NCI-H1436 treated with DMSO at 0.1 percent for 48 hours (cell line): ENCODE measurements at regions not wholly inside any gene's neighbourhood (a gene's known extent, or its start where the extent isn't known, plus 50 kb on each side); places are given as distances from the start of the nearest gene placed in this dataset.

ENCODE experiments used
- DNase-seq: peaks from one replicate; lab custom pipeline; 2025; lab: John Stamatoyannopoulos, UW

DNA sequence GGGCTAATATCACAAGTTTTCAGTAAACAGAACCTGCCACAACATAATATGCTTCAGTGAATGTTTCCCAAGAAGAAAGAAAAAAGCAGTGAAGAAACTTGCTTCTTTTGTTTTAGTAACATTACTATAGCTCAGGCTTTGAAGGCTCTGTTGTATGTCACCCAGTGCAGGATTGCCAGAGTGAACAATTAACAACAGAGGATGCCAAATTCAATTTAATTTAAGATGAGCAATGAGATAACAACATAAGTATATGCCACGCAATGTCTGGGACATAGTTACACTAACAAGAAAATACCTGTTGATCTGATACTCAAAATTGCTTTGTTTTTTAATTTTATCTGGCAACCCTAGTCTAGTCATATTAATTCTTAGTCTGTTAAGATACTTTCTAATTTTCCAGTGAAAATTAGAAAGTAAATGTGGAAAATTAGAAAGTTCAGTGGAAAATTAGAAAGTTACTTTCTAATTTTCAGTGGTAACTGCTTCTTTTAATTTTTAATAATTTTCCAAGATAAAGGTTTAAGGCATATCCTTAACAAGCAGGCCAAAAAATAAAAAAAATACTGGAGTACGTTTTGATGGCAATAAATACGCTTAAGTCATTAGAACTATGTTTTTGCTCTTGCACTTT, 336.3 kb downstream of the SLITRK6 start:
- DNase-seq = no peak

DNA sequence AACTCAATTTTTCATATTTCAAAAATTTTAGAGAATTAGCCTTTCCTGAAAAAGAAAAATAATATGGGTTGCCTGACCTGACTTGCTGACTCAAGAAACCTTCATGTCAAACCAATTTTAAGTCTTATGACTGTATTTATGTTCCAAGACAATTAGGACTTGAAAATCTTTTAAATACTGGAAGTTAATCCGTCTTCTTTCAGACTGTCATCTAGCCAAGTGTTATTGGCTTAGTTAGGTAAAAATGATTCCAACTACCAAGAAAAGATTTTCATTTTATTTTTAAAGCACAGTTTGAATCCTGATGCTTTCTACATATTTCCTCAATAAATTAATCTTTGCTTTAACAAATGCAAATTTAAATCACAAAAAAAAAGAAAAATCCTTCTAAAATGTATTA, 337.6 kb downstream of the SLITRK6 start:
- no peak for DNase-seq

DNA sequence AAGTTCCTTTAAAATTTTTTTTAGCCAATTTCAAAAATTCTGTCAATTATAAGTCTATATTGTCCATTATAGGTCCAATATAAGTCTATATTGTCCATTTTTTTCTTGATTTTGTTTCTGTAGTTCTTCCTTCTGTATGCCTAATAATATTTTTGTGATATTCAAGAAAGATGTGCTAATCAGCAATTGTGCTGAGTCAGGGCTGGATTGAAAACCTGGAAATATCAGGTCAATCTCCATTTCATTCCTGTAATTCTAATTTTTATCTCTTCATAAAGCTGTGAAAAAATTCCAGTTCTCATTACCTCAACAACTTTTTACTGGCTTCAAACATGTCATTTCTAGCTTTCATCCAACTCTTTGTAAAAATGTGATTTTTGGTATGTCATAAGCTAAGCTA, 353.7 kb downstream of the SLITRK6 start:
- no peak for DNase-seq

DNA sequence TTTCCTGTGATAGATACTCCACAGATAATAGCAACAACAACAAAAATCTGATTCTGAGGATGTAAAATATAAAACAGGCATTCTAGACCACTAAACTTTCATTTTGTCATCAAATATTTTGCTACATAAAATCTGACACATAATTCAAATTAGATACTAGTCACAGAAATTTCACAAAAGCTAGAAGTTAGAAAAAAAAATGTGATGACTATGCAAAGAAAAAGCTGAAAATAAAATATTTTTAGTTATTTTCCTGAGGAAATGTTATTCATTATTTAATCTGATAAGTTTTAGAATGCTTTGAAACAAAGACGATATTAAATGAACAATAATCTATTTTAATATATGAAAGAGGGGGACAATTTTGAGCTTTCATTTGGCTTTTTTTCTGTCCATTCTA, 357.2 kb downstream of the SLITRK6 start:
- no peak for DNase-seq

DNA sequence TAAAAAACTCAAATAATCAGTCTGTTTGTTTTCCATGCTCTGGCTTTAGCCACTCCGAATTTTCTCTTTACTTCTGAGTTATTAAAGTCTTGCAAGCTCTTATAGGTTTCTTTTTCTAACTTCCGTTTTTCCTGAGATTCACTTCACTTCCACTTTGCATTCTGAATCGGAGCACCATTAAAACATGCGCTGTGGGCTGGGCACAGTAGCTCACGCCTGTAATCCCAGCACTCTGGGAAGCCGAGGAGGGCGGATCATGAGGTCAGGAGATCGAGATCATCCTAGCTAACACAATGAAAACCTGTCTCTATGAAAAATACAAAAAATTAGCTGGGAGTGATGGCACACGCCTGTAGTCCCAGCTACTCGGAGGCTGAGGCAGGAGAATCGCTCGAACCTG, 357.9 kb downstream of the SLITRK6 start:
- no peak for DNase-seq

DNA sequence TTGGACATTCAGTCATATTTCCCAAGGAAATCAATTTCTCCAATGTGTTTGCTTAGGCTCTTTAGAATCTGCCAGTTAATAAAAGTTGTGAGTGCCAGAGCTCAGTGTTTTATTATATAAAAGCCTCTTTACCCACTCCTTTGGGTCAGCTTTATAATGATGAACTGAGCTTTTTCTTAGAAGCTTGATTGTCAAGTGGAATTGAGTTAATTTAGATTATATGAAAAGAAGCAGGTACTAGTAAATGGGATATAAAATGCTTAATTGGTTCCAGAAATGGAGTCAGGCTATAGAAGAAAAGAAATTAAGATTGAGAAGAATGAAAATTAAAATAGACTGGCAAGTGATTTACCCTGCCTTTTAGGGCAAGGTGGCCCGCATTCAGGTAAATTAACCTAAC, 363.2 kb downstream of the SLITRK6 start:
- no peak for DNase-seq

DNA sequence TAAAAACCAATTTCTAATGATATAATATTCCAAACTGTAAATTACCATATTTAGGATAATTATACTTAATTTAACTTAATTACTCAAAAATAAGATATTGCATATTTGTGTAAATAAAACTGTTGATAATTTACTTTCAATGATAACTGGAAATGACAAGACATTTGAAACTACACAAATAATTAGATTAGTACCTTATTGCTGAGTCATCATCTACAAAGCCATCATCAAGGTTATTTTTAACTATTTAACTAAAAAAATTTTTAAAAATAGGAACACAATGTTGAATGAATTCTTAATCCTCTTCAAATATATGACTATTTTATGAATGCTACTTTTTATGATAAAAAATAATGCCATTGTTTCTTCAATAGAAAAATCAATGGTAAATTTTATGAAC, 364.3 kb downstream of the SLITRK6 start:
- DNase-seq = no peak

DNA sequence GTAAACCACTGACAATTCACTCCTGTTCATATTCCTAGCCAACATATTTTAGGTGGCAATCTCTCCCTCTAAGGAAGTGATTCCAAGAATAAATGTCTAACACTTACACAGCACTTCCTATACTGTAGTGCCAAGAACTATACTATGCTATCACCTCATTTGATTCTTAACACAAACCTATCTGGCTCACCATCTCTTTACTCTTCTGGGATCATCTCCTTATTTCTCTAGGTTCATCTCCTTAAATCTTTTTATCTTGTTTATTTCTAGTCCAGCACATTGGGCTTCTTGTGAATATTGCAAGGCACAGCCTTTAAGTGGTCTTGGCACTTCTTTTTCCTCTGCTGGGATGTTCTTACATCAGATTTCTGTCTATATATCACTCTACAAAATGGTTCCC, 366.3 kb downstream of the SLITRK6 start:
- no peak for DNase-seq

DNA sequence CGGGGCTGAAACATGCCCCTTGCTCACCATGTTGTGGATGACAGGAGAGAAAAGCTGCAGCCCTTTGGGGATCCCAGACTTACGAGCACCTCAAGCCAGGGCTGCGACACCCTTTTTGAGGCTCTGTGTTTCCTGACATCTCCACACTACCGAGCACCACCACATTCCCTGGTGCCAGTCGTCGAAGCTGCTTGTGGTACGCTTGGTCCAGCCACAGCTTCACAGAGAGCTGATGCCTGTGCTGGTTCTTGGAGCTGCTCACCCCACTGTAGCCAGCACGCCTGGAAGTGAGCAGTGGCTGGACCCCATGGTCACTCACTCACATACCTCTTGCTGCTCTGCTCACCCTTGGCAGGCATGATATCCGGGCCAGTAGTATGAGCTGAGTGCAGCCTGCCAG, 367.5 kb downstream of the SLITRK6 start:
- no peak for DNase-seq

DNA sequence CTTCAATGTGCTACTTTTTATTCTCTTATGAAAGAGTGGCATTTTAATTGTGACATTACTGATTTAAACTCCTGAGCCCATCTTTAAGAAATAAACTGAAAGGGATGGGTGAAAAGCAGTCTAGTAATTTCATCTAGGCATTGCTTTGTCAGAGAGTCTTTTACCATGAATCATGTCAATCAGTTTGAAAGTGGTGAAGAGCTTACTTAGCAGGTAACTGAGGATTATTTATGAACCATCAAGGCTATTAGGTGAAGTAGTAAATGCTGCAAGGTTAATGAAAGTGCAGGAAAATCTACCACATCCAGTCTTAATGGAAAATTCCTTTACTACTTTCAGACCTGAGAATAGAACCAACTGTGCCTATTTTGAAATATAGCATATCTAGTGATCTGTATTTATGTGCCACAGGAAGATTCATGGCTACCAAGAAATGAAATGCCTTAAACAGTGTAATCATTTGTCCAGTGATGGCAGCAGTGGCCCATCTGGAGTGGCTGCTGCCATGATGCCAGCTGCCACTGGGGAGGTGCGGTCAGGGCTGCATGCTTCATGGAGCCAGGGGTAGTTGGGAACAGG, 368.9 kb downstream of the SLITRK6 start:
- no peak for DNase-seq

DNA sequence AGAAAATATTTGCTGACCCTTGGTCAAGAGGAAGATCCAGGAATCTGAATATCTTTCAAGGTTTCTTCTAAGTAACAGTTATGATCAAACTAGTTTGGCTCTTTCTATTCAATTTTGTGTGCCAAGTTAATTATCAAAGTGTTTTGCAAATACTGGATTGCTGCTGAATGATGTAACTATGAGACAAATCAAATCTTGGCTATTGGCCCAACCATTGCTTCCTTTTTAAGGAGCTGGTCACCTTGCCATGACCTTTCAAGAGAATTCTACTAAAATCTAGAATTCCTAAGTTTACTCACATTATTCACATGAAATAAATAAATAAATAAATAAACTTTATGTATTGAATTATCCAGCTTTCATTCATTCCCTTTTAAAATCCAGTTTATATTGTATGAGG, 371.8 kb downstream of the SLITRK6 start:
- no peak for DNase-seq

DNA sequence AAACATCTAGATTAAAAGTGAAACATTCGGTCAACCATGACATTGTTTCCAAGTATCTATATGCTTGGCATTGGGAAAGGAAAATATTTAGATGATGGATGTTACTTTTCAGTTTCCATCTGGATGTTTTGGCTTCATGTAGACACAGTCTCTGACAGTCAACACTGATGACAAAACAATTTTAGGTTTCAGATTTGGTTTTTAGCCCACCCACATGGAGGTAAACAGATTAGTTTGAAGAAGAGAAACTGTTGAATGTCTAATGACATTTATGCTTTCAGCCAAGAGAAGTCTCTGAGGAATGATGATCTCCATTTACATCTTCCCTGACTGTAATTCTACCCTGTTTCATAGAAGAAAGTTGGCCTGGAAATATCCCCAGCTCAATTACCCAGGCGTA, 379.1 kb downstream of the SLITRK6 start:
- DNase-seq = no peak

DNA sequence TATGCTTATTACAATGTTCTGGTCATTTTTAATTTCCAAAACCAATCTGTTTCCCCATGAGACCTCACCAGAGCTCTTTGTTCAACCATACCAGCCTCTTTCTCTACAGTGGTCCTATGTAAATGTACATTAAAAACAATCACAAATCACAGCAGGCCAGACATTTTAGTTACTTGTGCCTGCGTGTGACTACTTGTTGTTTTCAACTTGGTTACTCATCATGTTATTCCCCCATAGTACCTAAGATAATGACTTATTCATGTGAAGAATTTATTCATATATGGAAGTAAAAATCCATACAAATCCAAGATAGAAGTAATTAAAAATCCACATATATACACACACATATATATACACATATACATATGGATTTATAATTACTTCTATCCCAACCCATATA, 379.6 kb downstream of the SLITRK6 start:
- DNase-seq = no peak

DNA sequence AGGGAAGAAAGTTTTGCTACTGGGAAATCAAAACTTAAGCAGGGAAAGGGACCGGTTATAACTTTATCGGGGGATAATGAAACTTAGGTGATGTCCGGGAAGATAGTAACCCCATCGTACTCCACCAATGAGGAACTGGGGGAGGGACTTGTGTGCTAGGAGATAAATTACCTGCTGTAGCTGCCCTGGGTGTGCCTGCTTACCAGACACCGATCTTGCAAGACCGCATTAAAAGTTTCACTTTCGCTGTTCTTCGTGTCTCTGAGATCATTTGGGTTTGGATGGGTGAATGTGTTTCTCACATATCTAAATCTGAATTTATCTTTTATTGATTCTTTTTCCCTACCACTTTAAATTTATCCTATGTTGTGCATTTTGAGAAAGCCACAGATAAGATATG, 381.4 kb downstream of the SLITRK6 start:
- DNase-seq = no peak

DNA sequence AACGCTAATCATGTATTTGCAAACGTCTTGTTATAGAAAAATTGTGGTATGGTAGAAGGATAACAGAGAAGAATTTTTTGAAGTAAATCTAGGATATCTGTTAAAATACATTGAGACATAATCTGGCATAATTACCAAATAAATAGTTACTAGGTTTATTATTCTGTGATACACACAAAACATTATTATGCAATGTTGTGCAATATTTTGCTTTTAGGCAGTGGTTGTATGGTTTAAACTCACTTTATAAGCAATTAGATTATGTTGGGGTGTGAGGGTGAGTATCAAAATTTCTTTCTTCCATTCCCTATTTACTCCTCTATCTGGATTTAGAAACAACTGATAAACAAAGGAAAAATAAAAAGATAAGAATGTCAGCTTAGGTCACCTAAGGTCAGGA, 385.6 kb downstream of the SLITRK6 start:
- no peak for DNase-seq

DNA sequence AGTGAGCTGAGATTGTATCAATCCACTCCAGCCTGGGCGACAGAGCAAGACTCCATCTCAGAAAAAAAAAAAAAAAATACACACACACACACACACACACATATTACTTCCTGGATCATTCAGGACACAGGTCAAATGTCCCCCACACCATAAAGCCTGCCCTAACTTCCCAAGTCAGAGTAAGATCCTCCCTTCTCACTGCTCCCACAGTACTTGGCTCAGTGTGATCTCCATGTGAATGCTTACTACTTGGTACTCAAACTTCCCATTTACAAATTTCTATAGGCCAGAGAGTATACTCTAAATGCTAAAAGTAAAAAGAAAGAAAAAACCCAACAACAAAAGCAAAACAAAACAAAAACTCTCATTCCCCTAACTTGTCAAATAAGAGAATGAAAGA, 386.8 kb downstream of the SLITRK6 start:
- DNase-seq = no peak

DNA sequence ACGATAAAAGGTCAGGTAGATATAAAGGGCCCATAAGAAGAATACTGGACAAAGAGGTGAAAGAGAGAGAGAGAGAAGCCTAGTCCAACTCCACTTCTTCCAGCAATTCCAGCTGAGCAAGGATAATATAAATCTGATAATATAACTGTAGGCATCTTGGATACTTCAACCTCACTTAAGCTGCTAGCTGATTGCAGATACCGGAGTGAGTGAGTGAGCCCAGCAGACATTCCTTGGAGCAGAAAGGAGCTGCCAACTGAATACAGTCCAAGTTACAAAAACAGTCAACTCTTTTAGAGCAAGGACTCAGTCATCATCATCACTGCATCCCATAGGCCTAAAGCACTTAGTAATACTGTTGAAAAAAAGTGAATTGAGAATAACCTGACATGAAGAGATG, 387.6 kb downstream of the SLITRK6 start:
- DNase-seq = no peak

DNA sequence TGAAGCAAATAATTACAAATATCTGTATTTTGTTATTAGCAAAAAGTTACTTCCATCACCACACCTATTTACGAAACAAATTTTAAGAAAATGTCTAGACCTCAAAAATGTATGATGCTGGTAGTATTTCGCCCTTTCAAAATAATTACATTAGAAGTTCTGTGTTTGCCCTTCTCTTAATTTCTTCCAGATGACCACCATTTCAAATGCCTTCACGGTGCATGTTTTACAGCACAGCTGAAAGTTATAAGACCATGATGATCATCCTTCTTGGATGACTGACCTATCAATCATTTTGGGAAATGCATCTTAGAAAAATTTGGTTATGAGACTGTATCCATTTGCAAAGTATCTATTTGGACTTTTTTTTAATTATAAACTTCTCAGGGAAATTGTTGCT, 390.8 kb downstream of the SLITRK6 start:
- no peak for DNase-seq

DNA sequence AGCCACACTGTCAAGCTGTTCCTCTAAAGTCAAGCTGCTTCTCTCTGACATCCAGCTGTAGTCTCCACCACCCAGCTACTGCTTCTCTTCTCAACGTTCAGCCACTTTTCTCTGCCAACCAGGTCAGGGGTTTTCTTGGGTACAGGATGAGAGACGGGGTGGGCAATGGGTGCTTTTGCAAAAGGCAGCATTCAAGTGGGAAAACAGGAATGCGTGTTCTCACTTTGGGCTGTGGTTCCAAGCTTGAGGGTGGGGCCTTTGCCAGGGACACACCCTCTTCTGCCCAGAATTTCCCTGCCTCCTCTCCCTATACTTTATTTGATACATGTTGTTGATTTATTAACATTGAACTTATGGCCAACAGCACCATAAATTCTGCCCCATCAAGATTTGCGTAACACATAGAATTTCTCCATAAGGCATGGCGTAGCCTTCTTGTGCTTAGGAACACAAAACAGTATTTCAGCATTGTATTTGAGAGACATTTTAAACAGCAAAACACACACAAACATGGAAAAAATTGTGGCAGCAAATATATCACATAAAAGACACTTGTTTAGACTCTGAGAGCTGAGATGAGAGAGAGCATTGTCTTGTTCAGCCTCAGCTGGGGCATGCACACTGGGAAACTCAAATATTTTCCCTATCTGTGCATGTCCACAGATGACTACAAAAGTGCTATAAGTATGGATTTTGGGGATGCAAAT, 392.8 kb downstream of the SLITRK6 start:
- DNase-seq = no peak

DNA sequence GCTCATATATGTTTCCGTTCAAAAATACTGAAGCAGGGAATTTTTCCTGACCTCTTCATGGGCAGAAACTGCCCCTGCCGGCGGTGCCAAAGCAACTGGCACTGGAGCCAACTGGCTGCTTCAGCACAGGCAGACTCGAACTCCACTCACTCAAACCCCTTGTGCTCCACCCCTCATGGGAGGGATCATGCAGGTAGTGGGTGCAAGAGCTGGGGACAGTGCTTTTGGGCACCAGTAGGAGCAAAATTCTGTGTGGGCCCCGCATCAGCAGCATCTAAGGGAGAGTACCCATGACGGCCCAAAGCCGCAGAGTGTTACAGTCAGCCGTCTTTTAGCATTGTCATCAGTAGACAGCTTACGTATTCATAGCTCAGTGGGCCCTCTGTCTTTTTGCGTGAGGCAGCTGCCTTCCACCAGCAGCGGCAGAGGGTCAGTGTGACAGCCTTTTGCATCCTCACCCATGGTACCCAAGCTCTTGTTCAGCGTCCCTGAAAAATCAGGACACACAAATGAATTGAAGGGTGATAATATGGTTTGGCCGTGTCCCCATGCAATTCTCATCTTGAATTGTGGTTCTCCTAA, 393.8 kb downstream of the SLITRK6 start:
- DNase-seq = no peak

DNA sequence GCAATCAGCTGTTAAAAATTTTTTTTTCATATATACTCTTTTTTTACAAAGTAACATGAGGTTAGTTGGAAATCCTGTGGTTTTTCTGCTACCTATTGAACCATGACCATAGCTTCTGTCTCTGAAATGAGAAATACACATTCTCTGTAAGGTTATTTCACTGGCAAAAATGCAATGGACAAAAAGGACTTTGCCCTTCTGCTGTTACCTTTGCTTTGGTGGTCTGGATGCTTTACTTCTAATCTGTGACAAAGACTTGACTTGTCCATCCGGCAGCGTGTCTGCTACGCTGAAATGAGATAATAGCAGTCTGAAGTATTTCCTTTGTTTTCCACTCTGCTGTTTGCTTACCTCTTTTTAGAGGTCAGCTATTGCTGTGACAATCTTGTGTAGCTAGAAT, 412.8 kb downstream of the SLITRK6 start:
- DNase-seq = no peak

DNA sequence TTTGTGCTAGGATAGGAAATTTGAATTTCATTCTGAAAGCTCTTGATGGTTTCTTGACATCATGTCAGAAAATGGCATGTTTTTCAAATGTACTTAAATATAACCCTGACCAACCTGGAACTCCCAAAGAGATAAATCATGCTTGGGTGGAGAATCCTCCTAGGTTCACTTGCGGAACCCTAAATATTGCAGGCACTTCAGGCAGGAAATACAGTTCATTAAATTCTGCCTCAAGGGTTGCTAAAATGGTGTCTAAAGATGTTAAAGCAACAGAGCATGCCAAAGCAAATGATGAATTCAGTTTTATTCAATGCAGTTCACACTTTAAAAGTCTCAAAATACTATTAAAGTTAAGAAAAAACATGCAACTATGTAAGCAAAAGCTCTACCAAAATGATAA, 415.9 kb downstream of the SLITRK6 start:
- no peak for DNase-seq

DNA sequence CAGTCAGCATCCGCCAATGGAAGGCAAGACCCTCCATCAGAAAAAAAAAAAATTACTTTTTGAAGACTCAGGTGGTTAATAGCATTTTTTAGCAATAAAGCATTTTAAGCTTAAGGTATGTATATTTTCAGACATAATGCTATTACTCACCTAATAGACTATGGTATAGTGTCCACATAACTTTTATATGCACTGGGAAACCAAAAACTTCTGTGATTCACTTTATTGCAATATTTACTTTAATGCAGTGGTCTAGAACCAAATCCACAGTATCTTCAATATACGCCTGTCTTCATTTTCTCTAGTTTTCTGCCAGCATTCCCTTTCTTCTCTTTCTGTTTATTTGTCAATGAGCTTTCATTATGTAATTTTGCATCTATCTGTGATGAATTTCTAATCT, 418.1 kb downstream of the SLITRK6 start:
- DNase-seq = no peak

DNA sequence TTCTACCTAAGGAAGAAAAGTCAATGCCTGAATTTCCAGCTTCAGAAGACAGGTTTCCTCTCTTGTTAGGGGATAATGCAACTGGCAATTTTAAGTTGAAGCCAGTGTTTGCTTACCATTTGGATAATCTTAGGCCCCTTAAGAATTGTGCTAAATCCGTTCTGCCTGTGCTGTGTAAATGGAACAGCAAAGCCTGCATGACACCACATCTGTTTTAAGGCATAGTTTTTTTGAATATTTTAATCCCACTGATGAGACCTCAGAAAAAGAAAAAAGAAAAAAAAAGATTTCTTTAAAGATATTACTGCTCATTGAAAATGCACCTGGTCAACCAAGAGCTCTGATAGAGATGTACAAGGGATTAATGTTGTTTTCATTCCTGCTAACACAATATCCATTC, 419.2 kb downstream of the SLITRK6 start:
- DNase-seq = no peak
